KBM-7 (cell line): ENCODE measurements at regions not wholly inside any gene's neighbourhood (a gene's known extent, or its start where the extent isn't known, plus 50 kb on each side); places are given as distances from the start of the nearest gene placed in this dataset.
A peak's percentile ranks its signal among the peaks of the same experiment; 100 is the strongest.
"Not testable (repeated sequence)": the region's sequence is repeated elsewhere in the genome, so short reads cannot be mapped to it uniquely, and the experiment has no call there.

Source experiments
- DNase-seq: peaks from one replicate; pipeline ENCODE4 v3.0.0-alpha.2; 2015
- in situ Hi-C: fragments of 300-500 bp; cut with MboI; formaldehyde crosslinking; loops from 2 replicates; pipeline ENCODE4 v1.14.3; 2020; ENCODE audit warnings: low sequenced_read_pairs, low pct_unique_long_range_greater_than_20kb, mixed read lengths

DNA sequence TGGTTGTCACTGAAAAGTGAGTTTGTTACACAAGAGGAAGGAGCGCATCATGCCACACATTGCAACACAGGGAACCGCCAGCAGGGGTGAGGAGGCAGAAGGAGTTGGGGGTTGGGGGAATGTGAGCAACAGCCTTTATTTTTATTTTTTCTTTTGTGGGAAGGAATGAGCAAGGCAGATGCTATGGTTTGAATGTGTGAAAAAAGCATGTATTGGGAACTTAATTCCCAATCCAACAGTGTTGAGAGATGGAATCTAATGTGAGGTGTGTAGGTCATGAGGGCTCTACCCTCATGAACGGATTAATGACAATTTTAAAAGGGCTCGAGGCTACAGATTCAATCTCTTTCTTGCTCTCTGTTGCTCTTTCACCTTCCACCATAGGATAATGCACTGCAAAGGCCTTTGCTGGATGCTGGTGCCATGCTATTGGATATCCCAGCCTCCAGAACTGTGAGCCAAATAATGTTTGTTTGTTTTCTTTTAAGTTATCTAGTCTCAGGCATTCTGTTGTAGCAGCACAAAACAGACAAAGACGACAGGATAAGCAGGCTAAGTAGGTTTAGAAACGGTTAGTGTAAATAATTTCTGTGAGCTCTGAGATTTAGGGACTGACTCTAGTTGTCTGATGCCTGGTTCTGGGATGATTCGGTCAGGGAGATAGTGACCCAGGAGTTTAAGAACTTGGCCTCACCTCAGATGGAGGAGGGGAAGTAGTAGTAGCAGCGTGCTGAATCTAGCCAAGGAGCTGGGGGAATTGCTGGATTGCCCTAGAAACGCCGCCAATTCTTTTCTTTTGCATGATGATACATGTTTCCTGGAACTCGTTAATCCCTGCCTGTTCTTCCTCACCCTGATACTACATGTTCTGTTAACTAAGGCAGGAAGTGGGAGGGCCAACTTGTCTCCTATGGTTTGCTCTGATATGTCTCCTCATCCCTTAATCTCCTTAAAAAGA, 156.6 kb upstream of the CTSO start:
- DNase-seq, result peak; percentile 64
- in situ Hi-C loops, result no loop called here

DNA sequence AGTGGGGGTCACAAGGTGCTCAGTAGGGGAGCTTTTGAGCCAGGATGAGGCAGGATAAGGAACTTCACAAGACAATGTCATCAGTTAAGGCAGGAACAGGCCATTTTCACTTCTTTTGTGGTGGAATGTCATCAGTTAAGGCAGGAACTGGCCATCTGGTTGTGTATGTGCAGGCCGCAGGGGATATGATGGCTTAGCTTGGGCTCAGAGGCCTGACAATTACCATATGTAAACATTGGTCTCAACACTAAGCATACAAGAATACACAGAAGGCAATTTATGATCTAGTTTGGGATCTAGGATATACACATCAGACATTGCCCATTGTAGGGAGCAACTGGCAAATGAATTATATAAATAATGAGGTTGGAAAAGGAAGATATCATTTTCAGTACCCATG, 155.4 kb upstream of the CTSO start:
- DNase-seq, in situ Hi-C loops: not testable (repeated sequence)

DNA sequence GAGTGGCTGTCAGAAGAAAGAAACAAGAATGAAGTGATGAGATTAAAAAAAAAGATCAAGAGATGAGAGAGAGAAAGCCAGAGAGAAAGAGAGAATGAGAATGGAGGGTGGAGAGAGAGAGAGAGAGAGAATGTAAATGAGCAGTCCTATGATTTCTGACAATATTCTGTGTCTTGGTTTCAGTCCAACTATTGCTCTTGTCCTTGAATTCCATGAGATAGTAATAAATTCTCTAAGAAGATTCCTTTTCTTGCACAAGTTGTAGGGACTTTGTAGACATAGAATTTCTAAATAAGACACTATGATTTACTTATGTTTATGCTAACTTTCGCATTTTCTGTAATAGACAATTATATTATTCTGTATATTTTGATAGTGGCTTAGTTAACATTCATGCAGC, 149.6 kb upstream of the CTSO start:
- no peak for DNase-seq
- in situ Hi-C loops, result no loop called here

DNA sequence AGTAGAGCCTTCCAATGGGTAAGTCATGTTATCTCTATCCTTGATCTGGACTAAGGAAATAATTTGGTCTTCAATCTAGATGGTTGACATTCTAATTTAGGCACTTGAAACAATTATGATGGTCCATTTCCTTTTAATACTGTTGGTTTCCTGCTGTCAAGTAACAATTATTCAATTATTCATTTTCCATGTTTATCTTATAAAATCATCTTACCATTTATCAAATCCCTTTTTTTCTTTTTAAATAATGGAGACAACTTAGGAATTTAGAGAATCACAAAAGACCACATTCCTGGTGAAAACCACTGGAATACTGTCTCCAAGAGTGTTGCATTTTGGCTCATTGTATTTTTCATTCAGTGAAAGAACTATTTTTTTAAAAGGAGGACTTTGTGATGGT, 148.7 kb upstream of the CTSO start:
- in situ Hi-C loops, result no loop called here
- DNase-seq, result no peak

DNA sequence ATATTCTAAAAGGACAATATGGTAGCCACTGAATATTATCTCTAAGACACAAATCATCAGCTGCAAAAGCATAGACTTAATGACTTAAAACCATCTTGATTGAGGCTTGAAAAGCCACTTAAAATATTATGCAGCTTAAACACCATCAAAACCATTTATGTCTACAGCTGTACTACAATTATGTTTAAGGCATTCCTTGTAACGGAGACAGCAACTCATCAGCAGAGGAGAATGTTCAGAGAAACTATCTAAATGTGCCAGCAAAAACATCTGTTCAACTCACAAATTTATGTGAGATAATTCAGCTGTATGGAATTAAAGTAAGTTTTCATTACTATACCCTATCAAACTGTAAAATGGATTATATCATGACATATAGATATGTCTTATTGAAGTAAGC, 147.9 kb upstream of the CTSO start:
- DNase-seq, result no peak
- in situ Hi-C loops, result no loop called here

DNA sequence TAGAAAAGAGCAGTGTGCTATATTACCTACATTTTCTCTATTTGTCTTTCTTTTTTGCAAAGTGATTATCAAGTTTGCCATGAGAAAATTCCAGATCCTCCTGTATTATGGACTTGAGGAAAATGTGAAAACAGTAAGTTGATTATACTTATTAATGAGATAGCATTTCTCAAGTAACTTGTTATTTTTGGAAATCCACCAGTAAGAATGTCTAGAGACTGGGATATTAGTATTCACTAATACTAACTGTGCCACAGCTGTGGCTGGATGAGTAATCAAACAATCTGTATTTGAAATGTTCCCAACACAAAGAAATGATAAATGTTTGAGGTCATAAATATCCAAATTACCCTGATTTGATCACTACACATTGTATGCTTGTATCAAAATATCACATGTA, 147.0 kb upstream of the CTSO start:
- in situ Hi-C loops, result no loop called here
- no peak for DNase-seq

DNA sequence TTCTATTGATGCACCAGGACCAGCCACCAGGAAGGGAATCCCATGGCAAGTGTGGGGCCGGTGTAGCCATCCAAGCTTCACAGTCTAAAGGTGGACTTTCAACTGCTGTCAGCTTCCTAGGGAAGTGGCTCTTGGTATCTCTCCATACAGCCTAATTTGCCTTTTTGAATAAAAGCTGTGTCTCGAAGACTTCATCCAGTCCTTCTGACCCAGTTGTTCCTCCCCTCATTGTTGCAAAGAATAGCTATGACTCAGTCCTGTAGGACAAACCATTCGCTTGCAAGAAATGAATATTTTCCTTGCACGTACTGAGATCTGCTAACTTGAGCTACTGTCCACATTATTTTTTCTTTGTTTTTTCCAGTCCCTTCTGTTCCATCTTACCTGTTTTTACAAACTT, 145.1 kb upstream of the CTSO start:
- in situ Hi-C loops, result no loop called here

DNA sequence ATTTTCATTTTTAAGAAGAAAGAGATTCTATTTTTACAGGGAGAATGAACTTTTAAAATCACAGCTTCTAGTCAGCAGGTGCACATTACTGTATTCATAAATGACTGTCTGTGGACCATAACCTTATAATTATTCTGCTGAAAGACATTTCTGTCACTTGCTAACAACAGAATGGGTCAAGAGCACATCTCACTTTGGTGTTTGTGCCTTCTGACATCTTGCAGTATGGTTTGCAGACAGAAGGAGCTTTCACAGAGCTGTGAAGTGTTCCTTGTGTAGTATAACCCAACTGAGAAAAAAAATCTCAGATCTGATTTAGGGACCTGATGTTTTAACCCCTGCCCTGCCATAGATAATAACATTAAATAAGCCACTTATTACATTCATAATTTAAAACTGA, 131.4 kb upstream of the CTSO start:
- in situ Hi-C loops, result no loop called here

More for the DNA sequence above, 145.1 kb upstream of the CTSO start:
- DNase-seq, result no peak

DNA sequence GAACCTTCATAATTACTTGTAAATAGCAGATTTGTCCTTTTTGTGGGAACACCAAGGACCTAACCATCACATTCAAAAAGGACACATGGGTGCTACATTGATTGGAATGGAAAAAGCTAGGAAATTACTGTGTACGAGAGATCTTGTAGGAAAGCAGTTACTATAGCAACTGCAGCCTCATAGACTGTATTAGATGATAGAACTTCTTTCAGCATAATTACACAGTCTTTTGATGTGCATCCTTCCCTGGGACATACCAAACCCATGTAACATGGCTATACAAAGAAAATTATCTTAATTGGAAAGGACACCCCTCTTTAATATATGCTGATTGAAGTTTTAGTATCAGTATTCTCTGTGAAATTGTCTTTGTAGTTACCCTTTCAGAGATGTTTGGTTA, 130.7 kb upstream of the CTSO start:
- no peak for DNase-seq
- in situ Hi-C loops, result no loop called here

More for the DNA sequence above, 131.4 kb upstream of the CTSO start:
- DNase-seq, result no peak

DNA sequence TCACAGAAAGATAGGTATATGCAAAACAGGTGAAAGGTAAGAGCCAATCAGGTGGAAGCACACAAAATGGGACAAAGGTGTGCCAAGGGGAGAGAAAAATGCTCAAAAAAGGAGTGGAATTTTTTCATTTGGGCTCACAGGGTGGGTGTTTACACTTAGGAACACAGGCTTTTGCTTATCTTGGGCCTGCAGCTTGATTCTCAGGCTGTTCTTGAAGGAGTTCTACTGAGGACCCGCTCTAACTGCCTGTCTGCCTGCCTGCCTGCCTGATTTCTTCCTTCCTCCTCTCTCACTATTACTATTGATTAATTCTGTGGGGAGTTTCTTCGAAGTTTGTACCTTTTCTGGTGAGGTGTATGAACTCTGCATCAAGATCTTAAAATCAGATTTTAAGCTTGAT, 120.3 kb upstream of the CTSO start:
- in situ Hi-C loops, result no loop called here
- no peak for DNase-seq

DNA sequence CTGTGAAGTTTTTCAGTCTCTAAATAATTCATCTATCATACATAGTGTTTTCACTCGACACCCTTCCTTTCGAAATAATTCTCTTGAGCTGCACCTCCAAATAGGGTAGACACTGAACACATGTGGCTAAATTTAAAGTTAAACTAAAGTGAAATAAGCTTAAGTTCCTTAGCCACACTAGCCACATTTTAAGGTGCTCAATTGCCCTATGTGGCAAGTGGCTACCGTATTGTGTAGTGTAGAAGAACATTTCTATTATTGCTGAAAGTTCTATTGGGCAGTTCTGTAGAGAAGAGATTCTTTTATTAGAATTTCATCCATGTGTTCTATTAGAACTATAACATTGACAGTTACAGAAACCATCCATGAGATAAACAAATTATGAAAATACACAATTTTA, 107.0 kb upstream of the CTSO start:
- no peak for DNase-seq
- in situ Hi-C loops, result no loop called here

DNA sequence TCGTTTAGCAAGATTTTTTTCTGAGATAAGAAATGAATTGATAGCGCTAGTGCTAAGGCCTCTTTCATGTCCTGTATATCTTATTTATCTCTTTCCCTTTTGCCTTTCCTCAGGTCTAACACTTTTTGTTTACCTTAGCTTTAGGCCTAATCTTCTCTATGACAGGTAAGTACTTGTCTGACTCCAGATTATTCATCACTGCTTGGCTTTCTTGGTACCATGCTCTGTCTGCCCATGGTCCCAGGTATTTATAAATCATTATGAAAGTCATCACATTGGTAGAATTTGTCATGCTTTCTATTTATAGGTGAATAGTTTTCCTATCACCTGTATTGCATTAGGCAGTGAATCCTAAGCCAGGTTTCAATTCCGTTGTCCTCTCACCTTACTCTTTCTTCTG, 99.5 kb upstream of the CTSO start:
- in situ Hi-C loops, result no loop called here
- no peak for DNase-seq

DNA sequence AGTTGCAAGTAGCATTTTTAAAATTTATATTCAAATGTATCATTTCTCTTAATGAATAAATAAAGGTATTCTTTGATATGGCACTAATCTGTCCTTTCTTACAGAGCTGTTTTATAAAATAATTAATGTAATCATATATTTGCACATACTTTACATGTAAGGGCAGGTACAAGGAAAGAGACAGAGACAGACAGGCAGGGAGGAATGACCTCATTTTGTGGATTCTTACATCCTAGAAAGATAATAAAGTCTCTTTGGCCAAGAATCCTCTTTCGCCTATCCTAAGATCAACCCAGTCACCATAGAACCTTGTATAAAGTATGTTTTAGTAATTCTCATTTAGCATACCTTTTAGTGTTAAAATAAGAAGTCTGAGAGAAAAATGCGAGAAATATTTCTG, 98.5 kb upstream of the CTSO start:
- in situ Hi-C loops, result no loop called here

DNA sequence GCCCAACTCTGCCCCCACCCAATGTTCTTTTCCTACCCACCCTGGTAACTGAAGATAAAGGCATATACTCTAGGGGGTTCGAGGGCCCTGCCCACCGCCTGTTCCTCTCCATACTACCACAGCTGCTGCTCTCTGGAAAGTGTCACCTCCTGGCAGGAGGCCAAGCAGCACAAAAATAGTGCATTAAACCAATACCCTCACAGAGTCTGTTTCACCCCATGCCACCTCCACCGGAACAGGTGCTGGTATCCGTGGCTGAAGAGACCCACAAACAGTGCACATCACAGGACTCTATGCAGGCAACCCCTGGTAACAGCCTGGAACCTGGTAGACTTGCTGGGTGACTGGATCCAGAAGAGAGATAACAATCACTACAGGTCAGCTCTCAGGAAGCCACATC, 85.1 kb upstream of the CTSO start:
- in situ Hi-C loops, result no loop called here
- no peak for DNase-seq

More for the DNA sequence above, 98.5 kb upstream of the CTSO start:
- no peak for DNase-seq

DNA sequence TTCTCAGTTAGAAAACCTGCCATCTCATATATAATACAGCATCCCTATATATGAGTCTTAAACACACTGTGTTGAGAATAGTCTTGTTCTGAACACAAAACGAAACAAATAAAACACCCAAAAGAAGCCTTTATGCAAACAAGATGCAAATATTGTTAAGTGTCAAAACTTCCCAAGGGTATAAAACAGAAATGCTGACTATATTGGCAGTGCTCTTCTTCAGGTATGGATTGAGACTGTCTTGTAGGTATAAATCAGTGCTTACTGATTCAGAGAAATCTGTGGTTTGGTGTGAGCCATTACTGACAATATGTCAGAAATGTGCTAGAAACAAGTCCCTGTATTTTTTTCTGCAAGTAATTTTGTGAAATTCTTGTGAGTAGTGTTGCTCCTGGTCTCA, 82.8 kb upstream of the CTSO start:
- in situ Hi-C loops, result no loop called here
- DNase-seq, result no peak

DNA sequence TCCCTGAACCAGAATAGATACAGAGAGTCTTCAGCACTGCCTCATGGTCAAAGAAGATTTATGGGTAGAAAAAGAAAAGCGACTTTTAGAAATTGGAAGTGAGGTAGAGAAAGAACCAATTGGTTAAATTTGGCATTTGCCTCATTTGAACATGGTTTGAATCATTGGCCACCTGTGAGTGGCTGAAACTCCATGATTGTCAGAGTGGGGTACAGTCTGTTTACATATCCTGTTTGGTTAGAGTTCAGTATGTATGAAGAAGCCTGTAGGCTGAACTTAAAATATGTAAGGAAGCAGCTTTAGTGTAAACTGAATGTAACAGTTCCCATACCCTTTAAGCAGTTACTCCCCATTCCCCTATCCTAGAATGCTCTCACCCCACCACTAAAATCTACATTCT, 76.0 kb upstream of the CTSO start:
- DNase-seq, result no peak
- in situ Hi-C loops, result no loop called here

DNA sequence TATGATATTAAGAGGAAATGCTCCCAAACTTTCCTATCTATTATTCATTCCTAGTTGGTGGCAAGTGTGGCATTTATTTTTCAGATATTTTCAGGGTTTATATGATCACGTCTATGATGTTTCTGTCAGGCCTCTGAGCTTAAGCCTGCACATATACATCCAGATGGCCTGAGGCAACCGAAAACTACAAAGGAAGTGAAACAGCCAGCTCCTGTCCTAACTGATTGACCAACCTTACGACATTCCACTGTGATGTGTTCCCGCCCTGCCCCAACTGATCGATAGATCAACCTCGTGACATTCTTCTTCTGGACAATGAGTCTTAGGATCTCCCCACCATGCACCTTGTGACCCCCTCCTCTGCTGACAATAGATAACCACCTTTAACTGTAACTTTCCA, 67.6 kb upstream of the CTSO start:
- in situ Hi-C loops, result no loop called here
- no peak for DNase-seq

DNA sequence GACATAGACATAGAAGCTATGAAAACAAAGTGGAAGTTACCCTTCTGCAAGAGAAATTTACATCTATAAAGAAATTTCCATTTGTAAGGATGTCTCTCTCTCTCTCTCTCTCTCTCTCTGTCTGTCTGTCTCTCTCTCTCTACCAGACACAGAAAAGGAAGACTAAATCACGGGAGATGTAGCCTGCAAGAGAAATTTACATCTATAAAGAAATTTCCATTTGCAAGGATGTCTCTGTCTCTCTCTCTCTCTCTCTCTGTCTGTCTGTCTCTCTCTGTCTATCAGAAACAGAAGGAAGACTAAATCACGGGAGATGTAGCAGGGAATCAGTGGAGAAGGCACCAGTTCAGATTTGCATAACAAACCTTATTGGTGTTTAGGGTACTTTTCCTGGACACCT, 65.6 kb upstream of the CTSO start:
- in situ Hi-C loops, result no loop called here
- no peak for DNase-seq

DNA sequence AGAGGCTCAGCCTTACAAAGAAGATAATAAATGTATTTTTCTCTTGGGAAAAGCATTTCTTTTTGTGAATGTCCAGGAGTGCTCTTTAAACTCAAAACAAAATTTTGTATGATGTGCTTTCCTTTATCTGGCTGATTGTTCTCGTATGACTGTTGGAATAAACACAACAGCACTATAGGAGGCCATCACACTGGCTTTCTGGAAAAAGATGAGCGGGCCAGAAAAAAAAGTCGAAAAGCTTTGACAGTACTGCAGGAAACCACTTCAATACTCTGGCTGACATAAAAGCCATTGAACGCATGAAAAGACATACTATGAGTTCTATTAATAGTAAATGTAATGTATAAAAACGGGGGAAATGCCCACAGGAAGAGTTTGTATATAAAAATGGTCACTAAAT, 64.7 kb upstream of the CTSO start:
- in situ Hi-C loops, result no loop called here
- no peak for DNase-seq

DNA sequence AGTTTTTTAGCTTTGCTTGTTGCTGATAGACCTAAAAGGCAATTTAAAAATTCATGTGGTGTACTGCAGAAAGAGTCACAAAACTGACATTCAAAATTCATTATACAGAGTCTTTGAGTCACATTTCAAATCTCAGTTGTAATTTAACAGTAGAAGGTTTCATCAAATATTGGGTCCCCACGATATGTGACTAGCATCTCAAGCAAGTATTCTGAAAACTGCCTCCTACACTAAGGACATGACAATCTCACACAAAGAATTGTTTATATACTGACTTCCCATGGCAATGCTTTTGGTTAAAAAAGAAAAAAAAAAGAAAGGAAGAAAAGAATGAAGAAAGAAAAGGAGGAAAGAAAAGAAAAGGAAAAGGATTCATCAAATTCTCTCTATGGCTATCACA, 62.1 kb upstream of the CTSO start:
- in situ Hi-C loops, result no loop called here
- no peak for DNase-seq

DNA sequence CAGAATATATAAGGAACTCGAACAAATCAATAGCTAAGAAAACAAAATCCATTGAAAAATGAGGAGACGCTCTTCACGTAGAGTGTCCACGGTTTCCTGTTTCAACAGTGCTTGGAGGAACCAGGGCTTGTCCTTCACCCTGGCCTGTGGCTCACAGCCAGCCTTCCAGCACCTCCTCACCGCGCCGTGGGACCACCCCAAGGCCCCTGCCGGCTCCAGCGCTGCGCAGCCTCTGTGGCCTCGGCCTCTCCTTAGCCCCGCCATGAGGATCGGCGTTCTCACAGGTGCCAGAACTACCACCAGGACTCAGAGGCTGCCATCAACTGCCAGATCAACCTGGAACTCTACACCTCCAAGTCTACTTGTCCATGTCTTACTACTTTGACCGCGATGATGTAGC, 52.5 kb upstream of the CTSO start:
- no peak for DNase-seq
- in situ Hi-C loops, result no loop called here
